ENCODE measurements at regions not wholly inside any gene's neighbourhood (a gene's known extent, or its start where the extent isn't known, plus 50 kb on each side); places are given as distances from the start of the nearest gene placed in this dataset.

GRCh38 chr4:106471151-106471550 lies 102.6 kb upstream of the GIMD1 start:
- Histone ChIP-seq H3K27ac (ENCODE audit: insufficient read length, low read depth, low read length) (no peak overlapping the region), H4K20me1 (ENCODE audit: control insufficient read depth, insufficient read depth, insufficient read length) (no peaks in the 10 kb centered on the region), H2BK20ac (ENCODE audit: low read depth, low read length, poor library complexity, severe bottlenecking) (no peak overlapping the region), H2AFZ (ENCODE audit: low read length) (no peak overlapping the region), H3K4me1 (ENCODE audit: insufficient read depth, low read length) (no peaks in the 10 kb centered on the region), H2AK5ac (ENCODE audit: insufficient read length, low read length) (no peak overlapping the region), H3T11ph (ENCODE audit: low read length) (no peak overlapping the region), H3K4me2 (ENCODE audit: insufficient read depth, insufficient read length, low read length) (no peak overlapping the region), H3K79me2 (ENCODE audit: insufficient read depth, low read length) (no peaks in the 10 kb centered on the region), H3K9me3 (ENCODE audit: control insufficient read depth, low read depth, low read length) (no peaks in the 10 kb centered on the region), H2BK5ac (ENCODE audit: insufficient read length, low read length) (no peak overlapping the region), H2BK120ac (ENCODE audit: low read depth, low read length, poor library complexity, severe bottlenecking) (no peak overlapping the region), H2BK12ac (ENCODE audit: insufficient read length, low read depth, low read length) (no peak overlapping the region), H3K56ac (ENCODE audit: insufficient read length, low read depth, low read length) (no peak overlapping the region), H3K27me3 (ENCODE audit: insufficient read depth, low read length) (no peaks in the 10 kb centered on the region), H2BK15ac (ENCODE audit: low read depth, low read length) (no peak overlapping the region), H3K9ac (ENCODE audit: extremely low read depth, insufficient read length, low read length) (no peak overlapping the region), H4K91ac (ENCODE audit: insufficient read length, low read depth, low read length) (no peak overlapping the region), H4K5ac (ENCODE audit: insufficient read length, low read depth, low read length) (no peak overlapping the region), H3K23ac (ENCODE audit: insufficient read length, low read depth, low read length) (no peak overlapping the region), H3K18ac (ENCODE audit: insufficient read length, low read depth, low read length) (no peak overlapping the region), H3K23me2 (ENCODE audit: insufficient read length, low read depth, low read length, poor library complexity, severe bottlenecking) (no peaks in the 10 kb centered on the region), H3K4ac (ENCODE audit: low read depth, low read length) (no peak overlapping the region), H3K79me1 (ENCODE audit: insufficient read depth, low read depth, low read length, poor library complexity, severe bottlenecking) (no peaks in the 10 kb centered on the region), H3K14ac (ENCODE audit: insufficient read depth, low read length) (no peak overlapping the region), H4K8ac (replicated peaks; ENCODE audit: insufficient read length, low read depth, low read length) (no peak overlapping the region)
- Mint-ChIP-seq H3K27me3 (ENCODE audit: low read depth) (no peaks in the 10 kb centered on the region; the same call in 1 of the 2 replicates), H3K27ac (no peak overlapping the region), H3K4me1 (no peaks in the 10 kb centered on the region), H3K9me3 (no peaks in the 10 kb centered on the region; a peak in 3 of 5 replicates), H3K36me3 (ENCODE audit: insufficient read depth in 1 of 3, low read depth in 3 of 3) (no peaks in the 10 kb centered on the region), H3K4me3 (no peak overlapping the region)
- TF ChIP-seq, protein P1, sequence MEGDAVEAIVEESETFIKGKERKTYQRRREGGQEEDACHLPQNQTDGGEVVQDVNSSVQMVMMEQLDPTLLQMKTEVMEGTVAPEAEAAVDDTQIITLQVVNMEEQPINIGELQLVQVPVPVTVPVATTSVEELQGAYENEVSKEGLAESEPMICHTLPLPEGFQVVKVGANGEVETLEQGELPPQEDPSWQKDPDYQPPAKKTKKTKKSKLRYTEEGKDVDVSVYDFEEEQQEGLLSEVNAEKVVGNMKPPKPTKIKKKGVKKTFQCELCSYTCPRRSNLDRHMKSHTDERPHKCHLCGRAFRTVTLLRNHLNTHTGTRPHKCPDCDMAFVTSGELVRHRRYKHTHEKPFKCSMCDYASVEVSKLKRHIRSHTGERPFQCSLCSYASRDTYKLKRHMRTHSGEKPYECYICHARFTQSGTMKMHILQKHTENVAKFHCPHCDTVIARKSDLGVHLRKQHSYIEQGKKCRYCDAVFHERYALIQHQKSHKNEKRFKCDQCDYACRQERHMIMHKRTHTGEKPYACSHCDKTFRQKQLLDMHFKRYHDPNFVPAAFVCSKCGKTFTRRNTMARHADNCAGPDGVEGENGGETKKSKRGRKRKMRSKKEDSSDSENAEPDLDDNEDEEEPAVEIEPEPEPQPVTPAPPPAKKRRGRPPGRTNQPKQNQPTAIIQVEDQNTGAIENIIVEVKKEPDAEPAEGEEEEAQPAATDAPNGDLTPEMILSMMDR (conservative IDR thresholded peaks at IDR 0.05) = no peak
- DNase-seq = no peak
- no CpG with 5 or more reads among the region's 7 CpGs for WGBS (ENCODE audit: extremely low coverage, insufficient read length, low lambda C conversion rate)

Data from H9 (cell line).